Endothelial cell of umbilical vein (primary cell): ENCODE measurements at regions not wholly inside any gene's neighbourhood (a gene's known extent, or its start where the extent isn't known, plus 50 kb on each side); places are given as distances from the start of the nearest gene placed in this dataset.

ENCODE experiments used
- BruUV-seq: library from RNA; stranded (reverse); fragments of 400-500 nt; replicated peaks from 2 replicates; lab custom pipeline; 2021; lab: Mats Ljungman, UMichigan
- CTCF ChIA-PET: fragments of 300-600, 350-600 bp; sonication (Branson Sonifier 250); formaldehyde crosslinking; loops from one replicate; lab custom pipeline; 2021; ENCODE audit warnings: antibody characterized with exemption, inconsistent platforms; lab: Charles Lee
- POLR2A ChIA-PET: fragments of 300-600, 350-600 bp; sonication (Branson Sonifier 250); formaldehyde crosslinking; loops from one replicate; lab custom pipeline; 2021; ENCODE audit warnings: antibody characterized with exemption, inconsistent platforms; lab: Charles Lee
- DNase-seq: peaks from one replicate; pipeline ENCODE4 v3.0.0-alpha.2; 2011; ENCODE audit warnings: low read depth, low spot score
- FAIRE-seq: peaks from 2 replicates; lab custom pipeline; 2011; peaks lifted over from hg19 to GRCh38; lab: Jason Lieb, UNC
- H2AFZ ChIP-seq: 2 replicates; pipeline ENCODE4 v1.6.0; 2012; ENCODE audit warnings: low read depth, low read length, control low read depth, inconsistent platforms
- H3K27ac ChIP-seq: 2 replicates; pipeline ENCODE4 v1.5.1; 2011; ENCODE audit warnings: low read depth, mild to moderate bottlenecking, control low read depth, low read length, moderate library complexity; ENCODE audit not compliant: insufficient read depth
- H3K27me3 ChIP-seq, 2 experiments: 2 replicates each; pipeline versions ENCODE4 v1.6.0 to v1.6.1; 2011; ENCODE audit warnings: low read length in 2 of 2, mixed read lengths in 1 of 2; ENCODE audit not compliant: control insufficient read depth in 2 of 2, insufficient read depth in 2 of 2
- H3K36me3 ChIP-seq, 2 experiments: 2 replicates in 1 of 2; 3 replicates in 1 of 2; pipeline ENCODE4 v1.5.1; 2011; ENCODE audit warnings: low read length in 2 of 2, mild to moderate bottlenecking in 1 of 2, moderate library complexity in 1 of 2; ENCODE audit not compliant: control insufficient read depth in 2 of 2, insufficient read depth in 2 of 2; ENCODE audit errors: extremely low read depth in 1 of 2
- H3K4me1 ChIP-seq: 3 replicates; pipeline ENCODE4 v1.5.1; 2011; ENCODE audit warnings: mild to moderate bottlenecking, low read length; ENCODE audit not compliant: control insufficient read depth, insufficient read depth; ENCODE audit errors: extremely low read depth
- H3K4me2 ChIP-seq: 2 replicates; pipeline ENCODE4 v1.6.1; 2011; ENCODE audit warnings: low read length, control low read depth, mixed read lengths; ENCODE audit not compliant: insufficient read depth
- H3K4me3 ChIP-seq, 3 experiments: fragments of 200-600 bp in 1 of 3; sonication (generic), shearing (Covaris generic) in 1 of 3; replicated peaks in 1 of 3; 2 replicates each; pipeline ENCODE4 v1.5.1; 2011 to 2016; ENCODE audit warnings: control low read depth in 3 of 3, low read length in 3 of 3, mild to moderate bottlenecking in 2 of 3, inconsistent platforms in 1 of 3, low read depth in 1 of 3, moderate library complexity in 1 of 3; ENCODE audit not compliant: insufficient read depth in 1 of 3
- H3K79me2 ChIP-seq: 2 replicates; pipeline ENCODE4 v1.6.0; 2012; ENCODE audit warnings: low read length, inconsistent platforms; ENCODE audit not compliant: control insufficient read depth, insufficient read depth
- H3K9ac ChIP-seq: replicated peaks from 2 replicates; pipeline ENCODE3; 2011; ENCODE audit warnings: low read length, control low read depth; ENCODE audit not compliant: insufficient read depth; ENCODE audit errors: extremely low read depth
- H3K9me1 ChIP-seq: replicated peaks from 3 replicates; pipeline ENCODE4 v1.6.0; 2011; ENCODE audit warnings: mild to moderate bottlenecking, low read length; ENCODE audit not compliant: control insufficient read depth, insufficient read depth; ENCODE audit errors: extremely low read depth
- H3K9me3 ChIP-seq: replicated peaks from 2 replicates; pipeline ENCODE4 v1.5.1; 2012; ENCODE audit warnings: low read length, inconsistent platforms; ENCODE audit not compliant: control insufficient read depth, insufficient read depth
- H4K20me1 ChIP-seq: replicated peaks from 2 replicates; pipeline ENCODE3; 2011; ENCODE audit warnings: mild to moderate bottlenecking, low read length; ENCODE audit not compliant: control insufficient read depth, insufficient read depth; ENCODE audit errors: extremely low read depth
- EZH2 ChIP-seq: IDR thresholded peaks from 2 replicates; pipeline ENCODE4 v1.6.1; 2012; ENCODE audit warnings: borderline replicate concordance, low read depth, mild to moderate bottlenecking, moderate library complexity, low read length, inconsistent platforms; ENCODE audit not compliant: severe bottlenecking
- FOS ChIP-seq: IDR thresholded peaks from 2 replicates; pipeline ENCODE4 v1.6.1; 2011; ENCODE audit warnings: mild to moderate bottlenecking, low read length, moderate library complexity, borderline replicate concordance; ENCODE audit not compliant: insufficient read depth
- GATA2 ChIP-seq: IDR thresholded peaks from 2 replicates; pipeline ENCODE4 v1.7.0; 2011; ENCODE audit warnings: low read depth, mild to moderate bottlenecking, moderate library complexity, mixed read lengths, low read length; ENCODE audit not compliant: insufficient read length, insufficient read depth
- JUN ChIP-seq: IDR thresholded peaks from 2 replicates; pipeline ENCODE4 v1.6.1; 2011; ENCODE audit warnings: borderline replicate concordance, low read depth; ENCODE audit not compliant: insufficient read length, insufficient read depth
- MYC ChIP-seq: IDR thresholded peaks from one replicate; pipeline ENCODE4 v1.6.1; 2011; ENCODE audit warnings: mild to moderate bottlenecking, low read depth, low read length
- POLR2A ChIP-seq: IDR thresholded peaks from 2 replicates; pipeline ENCODE4 v1.6.1; 2012; ENCODE audit warnings: low read depth, mild to moderate bottlenecking, control low read depth, low read length
- POLR2AphosphoS5 ChIP-seq: IDR thresholded peaks from 2 replicates; pipeline ENCODE4 v1.6.1; 2012; ENCODE audit warnings: low read depth, mild to moderate bottlenecking, control low read depth, low read length, moderate library complexity; ENCODE audit not compliant: insufficient read depth
- dilution Hi-C: fragments of 300-500 bp; cut with MboI; formaldehyde crosslinking; loops from one replicate; pipeline ENCODE4 v1.15.0; 2019; ENCODE audit warnings: low sequenced_read_pairs; ENCODE audit not compliant: extremely low pct_ligation_motif_present
- intact Hi-C: fragments of 100-400 bp; cut with micrococcal nuclease; formaldehyde crosslinking; loops from one replicate; pipeline ENCODE4 v1.10.0; 2022
- TF ChIP-seq, protein P1 (sequence below), 2 donors: IDR thresholded peaks; 1 replicate in 1 of 2; 2 replicates in 1 of 2; pipeline ENCODE4 v1.5.1; 2011; ENCODE audit warnings: low read length in 2 of 2, mild to moderate bottlenecking in 2 of 2, moderate library complexity in 2 of 2, control low read depth in 1 of 2, inconsistent platforms in 1 of 2, low read depth in 1 of 2; ENCODE audit not compliant: insufficient read depth in 1 of 2; ENCODE audit errors: extremely low read depth in 1 of 2
- TF ChIP-seq, protein P2 (sequence below): IDR thresholded peaks from 2 replicates; pipeline ENCODE4 v1.6.1; 2011; ENCODE audit not compliant: insufficient read depth, insufficient read length

DNA sequence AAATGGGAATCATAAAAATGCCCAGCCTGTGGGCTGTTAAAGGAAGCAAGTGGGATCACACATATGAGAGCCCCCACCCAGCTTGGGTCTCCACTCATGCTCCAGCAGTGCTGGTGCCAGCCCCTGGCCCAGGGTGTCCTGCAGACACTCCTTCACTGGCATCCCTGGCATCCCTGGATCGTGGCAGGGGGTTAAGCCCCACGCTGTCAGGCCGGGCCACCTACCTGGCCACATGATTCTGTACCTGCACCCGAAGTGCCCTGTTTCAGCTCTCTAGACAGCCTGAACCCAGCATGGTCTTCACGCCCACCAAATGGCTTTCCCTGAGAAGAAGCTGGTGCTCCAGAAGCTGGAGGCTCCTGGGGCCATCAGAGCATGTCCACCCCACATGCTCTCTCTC is 137.4 kb downstream of the INHBB start:
- DNase-seq = no peak
- TF ChIP-seq FOS (no peak), JUN (no peak), MYC (no peak), POLR2A (no peak), EZH2 (no peak), POLR2AphosphoS5 (no peak), GATA2 (no peak)
- TF ChIP-seq, protein P1, sequence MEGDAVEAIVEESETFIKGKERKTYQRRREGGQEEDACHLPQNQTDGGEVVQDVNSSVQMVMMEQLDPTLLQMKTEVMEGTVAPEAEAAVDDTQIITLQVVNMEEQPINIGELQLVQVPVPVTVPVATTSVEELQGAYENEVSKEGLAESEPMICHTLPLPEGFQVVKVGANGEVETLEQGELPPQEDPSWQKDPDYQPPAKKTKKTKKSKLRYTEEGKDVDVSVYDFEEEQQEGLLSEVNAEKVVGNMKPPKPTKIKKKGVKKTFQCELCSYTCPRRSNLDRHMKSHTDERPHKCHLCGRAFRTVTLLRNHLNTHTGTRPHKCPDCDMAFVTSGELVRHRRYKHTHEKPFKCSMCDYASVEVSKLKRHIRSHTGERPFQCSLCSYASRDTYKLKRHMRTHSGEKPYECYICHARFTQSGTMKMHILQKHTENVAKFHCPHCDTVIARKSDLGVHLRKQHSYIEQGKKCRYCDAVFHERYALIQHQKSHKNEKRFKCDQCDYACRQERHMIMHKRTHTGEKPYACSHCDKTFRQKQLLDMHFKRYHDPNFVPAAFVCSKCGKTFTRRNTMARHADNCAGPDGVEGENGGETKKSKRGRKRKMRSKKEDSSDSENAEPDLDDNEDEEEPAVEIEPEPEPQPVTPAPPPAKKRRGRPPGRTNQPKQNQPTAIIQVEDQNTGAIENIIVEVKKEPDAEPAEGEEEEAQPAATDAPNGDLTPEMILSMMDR (IDR thresholded peaks at IDR 0.05; ENCODE audit: extremely low read depth in 1 of 2, insufficient read depth in 1 of 2, low read depth in 1 of 2, low read length in 2 of 2) = no peak
- TF ChIP-seq, protein P2, sequence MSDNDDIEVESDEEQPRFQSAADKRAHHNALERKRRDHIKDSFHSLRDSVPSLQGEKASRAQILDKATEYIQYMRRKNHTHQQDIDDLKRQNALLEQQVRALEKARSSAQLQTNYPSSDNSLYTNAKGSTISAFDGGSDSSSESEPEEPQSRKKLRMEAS = no peak
- ChIA-PET CTCF (no interaction called here), POLR2A (no interaction called here)
- no peaks in the 10 kb centered on the region for H3K79me2 ChIP-seq
- H3K9ac ChIP-seq = no peak overlapping the region
- H3K27ac ChIP-seq = no peak overlapping the region
- dilution Hi-C loops = no loop called here
- H3K36me3 ChIP-seq = no peaks in the 10 kb centered on the region
- H3K4me1 ChIP-seq = no peaks in the 10 kb centered on the region
- BruUV-seq = no TSS peak
- no peak overlapping the region for H2AFZ ChIP-seq
- no peaks in the 10 kb centered on the region for H3K27me3 ChIP-seq
- no peak overlapping the region for H3K4me3 ChIP-seq
- no peaks in the 10 kb centered on the region for H3K9me3 ChIP-seq
- no peak for FAIRE-seq
- H3K4me2 ChIP-seq = no peak overlapping the region
- intact Hi-C loops = no loop called here
- H4K20me1 ChIP-seq = no peaks in the 10 kb centered on the region
- H3K9me1 ChIP-seq = no peaks in the 10 kb centered on the region
